Activated naive CD8-positive, alpha-beta T cell treated with anti-CD3 and anti-CD28 coated beads, Interleukin-2, amount 50 U/mL, for 24 hours (primary cell): ENCODE measurements at regions not wholly inside any gene's neighbourhood (a gene's known extent, or its start where the extent isn't known, plus 50 kb on each side); places are given as distances from the start of the nearest gene placed in this dataset.
"Not testable (repeated sequence)": the region's sequence is repeated elsewhere in the genome, so short reads cannot be mapped to it uniquely, and the experiment has no call there.

Experiments
- ATAC-seq: fragments of 150-1000 bp; cut with Tn5 transposase; one replicate; pipeline ENCODE4 v1.10.0; 2021
- DNase-seq: peaks from one replicate; pipeline ENCODE4 v3.0.0; 2021
- H3K27ac Mint-ChIP-seq: one replicate; pipeline ENCODE4 v1.8.0; 2021; ENCODE audit warnings: mild to moderate bottlenecking, mixed read lengths
- H3K27me3 Mint-ChIP-seq: one replicate; pipeline ENCODE4 v1.8.0; 2021; ENCODE audit warnings: mixed read lengths
- H3K36me3 Mint-ChIP-seq: one replicate; pipeline ENCODE4 v1.8.0; 2021; ENCODE audit warnings: low read depth, mixed read lengths
- H3K4me1 Mint-ChIP-seq: one replicate; pipeline ENCODE4 v1.8.0; 2021; ENCODE audit warnings: mixed read lengths
- H3K4me3 Mint-ChIP-seq: one replicate; pipeline ENCODE4 v1.8.0; 2021; ENCODE audit warnings: mild to moderate bottlenecking, moderate library complexity, mixed read lengths
- H3K9me3 Mint-ChIP-seq: one replicate; pipeline ENCODE4 v1.8.0; 2021; ENCODE audit warnings: mixed read lengths

DNA sequence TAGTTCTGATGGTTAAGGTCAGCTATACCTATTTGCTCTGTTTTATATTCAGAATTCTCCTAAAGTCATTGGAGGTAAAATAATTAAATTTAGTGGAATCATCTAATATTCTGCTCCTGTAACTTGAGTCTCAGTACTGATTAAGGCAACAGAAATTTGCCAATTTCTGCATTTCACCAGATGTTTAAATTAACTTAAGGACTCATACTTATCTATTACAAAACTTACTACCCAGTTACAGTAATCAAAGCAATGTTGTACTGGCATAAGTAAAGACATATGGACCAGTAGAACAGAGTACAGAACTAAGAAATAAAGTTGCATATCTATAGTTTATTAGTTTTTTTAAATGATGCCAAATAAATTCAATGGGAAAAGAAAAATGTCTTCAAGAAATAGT, 1043.8 kb downstream of the OTOL1 start:
- ATAC-seq (no peak), DNase-seq (no peak)
- Mint-ChIP-seq H3K4me3 (no peak overlapping the region), H3K27ac (no peak overlapping the region), H3K27me3 (no peaks in the 10 kb centered on the region), H3K9me3 (peaks cover 3% of the 10 kb centered on the region), H3K4me1 (no peaks in the 10 kb centered on the region), H3K36me3 (no peaks in the 10 kb centered on the region)

DNA sequence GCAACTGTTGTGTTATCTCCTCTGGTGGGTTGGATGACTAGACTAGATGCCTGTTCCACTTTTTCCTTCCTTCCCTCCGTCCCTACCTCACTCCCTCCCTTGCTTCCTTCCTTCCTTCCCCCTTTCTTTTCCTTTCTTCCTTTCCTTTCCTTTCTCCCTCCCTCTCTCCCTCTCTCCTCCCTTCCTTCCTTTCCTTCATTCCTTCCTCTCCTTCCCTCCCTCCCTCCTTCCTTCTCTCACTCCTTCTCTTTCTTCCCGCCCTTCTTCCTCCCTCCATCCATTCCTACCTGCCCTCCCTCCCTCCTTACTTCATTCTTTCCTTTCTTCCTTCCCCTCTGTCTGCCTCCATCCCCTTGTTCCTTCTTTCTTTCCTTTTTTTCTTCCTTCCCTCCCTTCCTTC, 1045.3 kb downstream of the OTOL1 start:
- ATAC-seq = no peak
- Mint-ChIP-seq H3K36me3 (no peaks in the 10 kb centered on the region), H3K27me3 (no peaks in the 10 kb centered on the region), H3K4me1 (no peaks in the 10 kb centered on the region), H3K4me3 (no peak overlapping the region), H3K27ac (no peak overlapping the region), H3K9me3 (peaks cover 3% of the 10 kb centered on the region)
- DNase-seq = no peak

DNA sequence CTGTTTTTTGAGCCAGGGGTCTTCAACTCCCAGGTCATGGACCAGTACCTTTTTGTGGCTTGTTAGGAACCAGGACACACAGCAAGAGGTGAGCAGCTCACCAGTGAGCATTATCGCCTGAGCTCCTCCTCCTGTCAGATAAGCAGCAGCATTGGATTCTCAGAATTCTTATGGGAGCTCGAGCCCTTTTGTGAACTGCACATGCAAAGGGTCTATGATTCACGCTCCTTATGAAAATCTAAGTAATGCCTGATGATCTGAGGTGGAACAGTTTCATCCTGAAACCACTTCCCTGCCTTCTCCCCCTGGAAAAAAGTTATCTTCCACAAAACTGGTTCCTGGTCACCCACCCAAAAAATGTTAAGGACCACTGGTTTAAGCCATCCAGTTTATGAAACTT, 1047.6 kb downstream of the OTOL1 start:
- Mint-ChIP-seq H3K36me3 (no peaks in the 10 kb centered on the region), H3K27ac (no peak overlapping the region), H3K4me3 (no peak overlapping the region), H3K9me3 (peaks cover 7% of the 10 kb centered on the region), H3K27me3 (no peaks in the 10 kb centered on the region), H3K4me1 (no peaks in the 10 kb centered on the region)
- no peak for DNase-seq
- ATAC-seq = no peak

- DNase-seq (no peak), ATAC-seq (no peak)
- no peaks in the 10 kb centered on the region for H3K4me1 Mint-ChIP-seq
- no peak overlapping the region for H3K27ac Mint-ChIP-seq
- H3K36me3 Mint-ChIP-seq = no peaks in the 10 kb centered on the region
- H3K4me3 Mint-ChIP-seq = no peak overlapping the region
- no peaks in the 10 kb centered on the region for H3K27me3 Mint-ChIP-seq
- H3K9me3 Mint-ChIP-seq = peaks cover 11% of the 10 kb centered on the region
Measured at GRCh38 chr3:162546910-162547309, 1050.3 kb downstream of the OTOL1 start.

- Mint-ChIP-seq H3K4me1 (no peaks in the 10 kb centered on the region), H3K27me3 (no peaks in the 10 kb centered on the region), H3K36me3 (no peaks in the 10 kb centered on the region), H3K4me3 (no peak overlapping the region), H3K9me3 (peaks cover 11% of the 10 kb centered on the region), H3K27ac (no peak overlapping the region)
- no peak for DNase-seq
- no peak for ATAC-seq
Measured at GRCh38 chr3:162547321-162547720, 1050.7 kb downstream of the OTOL1 start.

DNA sequence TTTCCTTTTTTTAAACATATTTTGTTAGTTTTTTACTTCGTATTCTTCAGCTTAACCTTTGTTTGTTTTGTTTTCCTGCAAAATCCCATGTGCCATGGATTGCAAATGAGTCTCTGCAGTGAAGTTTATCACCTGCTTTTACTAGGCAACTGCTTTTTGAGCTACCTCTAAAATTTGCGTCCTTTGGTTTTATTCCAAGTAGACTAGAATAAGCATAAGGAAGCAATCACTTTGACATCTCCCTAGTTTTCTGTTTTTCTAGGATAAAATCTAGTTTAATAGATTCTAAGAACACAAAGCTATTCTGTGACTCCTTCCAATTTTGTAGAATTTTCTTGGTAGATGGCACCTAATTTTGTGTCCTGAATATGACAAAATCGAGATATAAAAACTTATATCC, 1059.2 kb downstream of the OTOL1 start:
- DNase-seq (no peak), ATAC-seq (no peak)
- H3K27ac Mint-ChIP-seq = no peak overlapping the region
- no peaks in the 10 kb centered on the region for H3K36me3 Mint-ChIP-seq
- H3K9me3 Mint-ChIP-seq = peaks cover 4% of the 10 kb centered on the region
- no peaks in the 10 kb centered on the region for H3K4me1 Mint-ChIP-seq
- H3K27me3 Mint-ChIP-seq = no peaks in the 10 kb centered on the region
- H3K4me3 Mint-ChIP-seq = no peak overlapping the region

GRCh38 chr3:162558016-162558415, 1061.4 kb downstream of the OTOL1 start:
- ATAC-seq (no peak), DNase-seq (no peak)
- H3K36me3 Mint-ChIP-seq = no peaks in the 10 kb centered on the region
- H3K4me1 Mint-ChIP-seq = no peaks in the 10 kb centered on the region
- no peak overlapping the region for H3K4me3 Mint-ChIP-seq
- no peaks in the 10 kb centered on the region for H3K27me3 Mint-ChIP-seq
- no peak overlapping the region for H3K27ac Mint-ChIP-seq
- H3K9me3 Mint-ChIP-seq = no peaks in the 10 kb centered on the region

DNA sequence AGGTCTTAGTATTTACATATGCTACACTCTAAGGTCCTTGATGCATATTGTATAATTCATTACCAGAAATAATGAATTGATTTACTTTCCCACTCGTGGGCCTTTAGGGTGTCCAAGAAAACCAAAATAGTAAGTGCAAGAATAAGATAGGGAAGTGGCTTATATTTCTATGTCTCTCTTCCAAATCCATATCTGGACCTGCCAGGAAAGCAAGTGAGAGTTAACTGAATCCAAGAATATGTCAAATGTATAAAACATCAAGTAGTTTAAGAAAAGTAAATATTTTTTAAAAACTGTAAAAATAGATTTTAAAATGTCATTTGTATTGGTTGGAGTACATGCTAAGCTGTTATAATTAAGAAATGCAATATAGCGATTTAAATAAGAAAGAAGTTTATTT, 1072.1 kb downstream of the OTOL1 start:
- no peaks in the 10 kb centered on the region for H3K4me1 Mint-ChIP-seq
- no peaks in the 10 kb centered on the region for H3K36me3 Mint-ChIP-seq
- no peak for ATAC-seq
- H3K27ac Mint-ChIP-seq = no peak overlapping the region
- no peak for DNase-seq
- H3K4me3 Mint-ChIP-seq = no peak overlapping the region
- H3K27me3 Mint-ChIP-seq = no peaks in the 10 kb centered on the region
- no peaks in the 10 kb centered on the region for H3K9me3 Mint-ChIP-seq

GRCh38 chr3:162569314-162569713, 1072.7 kb downstream of the OTOL1 start:
- H3K4me3 Mint-ChIP-seq = no peak overlapping the region
- no peak for ATAC-seq
- no peaks in the 10 kb centered on the region for H3K36me3 Mint-ChIP-seq
- H3K27me3 Mint-ChIP-seq = no peaks in the 10 kb centered on the region
- no peak overlapping the region for H3K27ac Mint-ChIP-seq
- DNase-seq = no peak
- H3K4me1 Mint-ChIP-seq = no peaks in the 10 kb centered on the region
- no peaks in the 10 kb centered on the region for H3K9me3 Mint-ChIP-seq

DNA sequence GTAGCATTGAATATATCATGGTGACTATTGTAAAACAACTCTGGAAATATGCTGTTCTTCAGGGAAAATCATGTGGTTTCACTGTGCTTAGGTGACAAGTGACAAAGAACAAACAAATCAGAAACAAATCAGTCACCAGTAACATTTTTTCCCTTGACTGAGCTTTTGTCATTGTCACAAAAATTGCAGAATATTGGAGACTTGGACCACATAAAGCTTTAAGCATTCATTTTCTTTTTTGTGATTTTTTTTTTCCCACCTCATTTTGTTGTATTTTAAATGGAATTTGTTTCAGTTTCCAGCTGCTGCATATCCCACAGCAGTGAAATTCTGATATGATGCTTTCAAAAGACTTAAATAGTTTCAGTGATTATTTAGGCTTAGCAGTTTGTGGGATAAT, 1088.4 kb downstream of the OTOL1 start:
- no peak overlapping the region for H3K4me3 Mint-ChIP-seq
- ATAC-seq = no peak

DNA sequence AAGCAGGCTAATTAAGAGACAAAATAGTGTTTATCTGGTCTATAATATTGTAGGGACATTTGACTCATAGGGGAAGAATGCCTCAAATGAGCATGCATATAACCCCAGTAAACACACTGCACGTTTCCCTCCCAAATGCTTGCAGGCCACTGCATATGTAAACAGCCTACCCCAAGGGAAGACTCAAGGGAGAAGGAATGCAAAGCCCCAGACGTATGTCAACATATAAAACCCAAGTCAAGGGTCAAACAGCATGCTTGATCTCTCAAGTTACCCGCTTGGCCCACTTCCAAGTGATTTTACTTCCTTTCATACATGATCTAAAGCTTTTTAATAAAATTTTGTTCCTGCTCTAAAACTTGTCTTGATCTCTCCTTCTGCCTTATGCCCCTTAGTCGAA, 1090.0 kb downstream of the OTOL1 start:
- DNase-seq = no peak
- H3K9me3 Mint-ChIP-seq = peaks cover 5% of the 10 kb centered on the region
- H3K4me3 Mint-ChIP-seq = no peak overlapping the region
- H3K27ac Mint-ChIP-seq = no peak overlapping the region
- H3K36me3 Mint-ChIP-seq = no peaks in the 10 kb centered on the region
- no peaks in the 10 kb centered on the region for H3K27me3 Mint-ChIP-seq
- H3K4me1 Mint-ChIP-seq = no peaks in the 10 kb centered on the region
- no peak for ATAC-seq

More for the DNA sequence above, 1088.4 kb downstream of the OTOL1 start:
- Mint-ChIP-seq H3K27me3 (no peaks in the 10 kb centered on the region), H3K27ac (no peak overlapping the region), H3K9me3 (peaks cover 5% of the 10 kb centered on the region), H3K36me3 (no peaks in the 10 kb centered on the region), H3K4me1 (no peaks in the 10 kb centered on the region)
- no peak for DNase-seq

DNA sequence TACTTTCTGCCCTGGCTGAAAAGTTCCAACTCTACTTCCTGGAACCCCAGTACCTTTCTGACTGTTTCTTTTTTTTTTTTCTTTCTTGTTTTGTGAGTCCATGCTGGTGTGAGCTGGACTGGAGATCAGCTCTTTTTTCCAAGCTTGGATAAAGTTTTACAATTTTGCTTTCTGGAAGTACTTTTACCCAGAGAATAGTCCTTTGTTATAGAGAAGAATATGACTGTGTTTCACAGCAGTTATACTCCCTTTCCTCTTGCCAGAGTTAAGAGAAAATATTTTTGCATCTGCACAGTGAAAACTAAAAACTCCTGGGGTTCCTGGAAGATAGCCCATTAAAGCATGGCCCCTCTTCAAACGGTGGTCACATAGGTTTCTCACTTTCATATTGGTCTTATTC, 1100.6 kb downstream of the OTOL1 start:
- no peak for ATAC-seq
- Mint-ChIP-seq H3K9me3 (peaks cover 17% of the 10 kb centered on the region), H3K4me3 (no peak overlapping the region), H3K27me3 (no peaks in the 10 kb centered on the region), H3K27ac (no peak overlapping the region), H3K36me3 (no peaks in the 10 kb centered on the region), H3K4me1 (no peaks in the 10 kb centered on the region)
- DNase-seq = no peak

- peaks cover 21% of the 10 kb centered on the region for H3K9me3 Mint-ChIP-seq
- not testable (repeated sequence) for H3K36me3 Mint-ChIP-seq, H3K4me3 Mint-ChIP-seq, ATAC-seq, H3K27me3 Mint-ChIP-seq, H3K27ac Mint-ChIP-seq, DNase-seq, H3K4me1 Mint-ChIP-seq
Measured at GRCh38 chr3:162598500-162598899, 1101.9 kb downstream of the OTOL1 start.

GRCh38 chr3:162599742-162600141, 1103.1 kb downstream of the OTOL1 start:
- H3K4me3 Mint-ChIP-seq, DNase-seq, H3K36me3 Mint-ChIP-seq: not testable (repeated sequence)

DNA sequence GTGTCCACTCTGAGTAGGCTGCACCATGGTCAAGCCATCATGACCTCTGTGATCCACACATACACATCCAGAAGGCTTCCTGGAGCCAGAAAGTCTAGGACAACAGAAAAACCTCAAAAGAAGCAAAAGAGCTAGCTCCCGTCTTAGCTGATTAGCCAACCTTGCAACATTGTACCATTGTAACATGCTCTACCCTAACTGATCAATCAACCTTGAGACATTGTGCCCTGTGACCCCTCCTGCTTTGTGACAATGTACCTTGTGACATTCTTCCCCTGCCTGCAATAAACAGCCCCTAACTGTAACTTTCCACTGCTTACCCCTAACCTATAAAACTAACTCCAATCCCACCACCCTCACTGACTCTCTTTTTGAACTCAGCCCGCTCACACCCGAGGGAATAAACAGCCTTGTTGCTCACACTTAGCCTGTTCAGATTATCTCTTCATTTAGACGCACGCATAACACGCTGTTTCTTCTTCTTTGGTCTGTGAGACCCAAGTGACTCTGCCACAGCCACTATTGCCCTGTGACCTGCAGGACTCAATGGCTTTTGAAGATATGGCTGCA, 1104.6 kb downstream of the OTOL1 start:
- no peak for DNase-seq
- Mint-ChIP-seq H3K4me3 (no peak overlapping the region), H3K27ac (no peak overlapping the region), H3K4me1 (no peaks in the 10 kb centered on the region), H3K9me3 (peaks cover 21% of the 10 kb centered on the region), H3K36me3 (no peaks in the 10 kb centered on the region), H3K27me3 (no peaks in the 10 kb centered on the region)
- no peak for ATAC-seq

More at GRCh38 chr3:162599742-162600141, 1103.1 kb downstream of the OTOL1 start:
- H3K9me3 Mint-ChIP-seq = peaks cover 21% of the 10 kb centered on the region
- ATAC-seq, H3K4me1 Mint-ChIP-seq, H3K27ac Mint-ChIP-seq, H3K27me3 Mint-ChIP-seq: not testable (repeated sequence)

DNA sequence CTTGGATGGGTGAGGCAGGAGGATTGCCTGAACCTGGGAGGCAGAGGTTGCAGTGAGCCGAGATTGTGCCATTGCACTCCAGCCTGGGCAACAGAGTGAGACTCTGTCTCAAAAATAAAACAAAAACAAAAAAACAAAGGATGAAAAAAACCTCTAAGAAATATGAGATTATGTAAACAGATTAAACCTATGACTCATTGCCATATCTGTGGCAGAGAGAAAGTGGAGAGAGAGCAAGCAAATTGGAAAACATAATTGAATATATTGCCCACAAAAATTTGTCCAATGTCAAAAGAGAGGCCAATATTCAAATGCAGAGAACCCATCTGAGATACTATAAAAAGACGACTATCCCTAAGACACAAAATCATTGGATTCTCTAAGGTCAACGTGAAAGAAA, 1106.0 kb downstream of the OTOL1 start:
- DNase-seq = no peak

More for the DNA sequence above, 1106.0 kb downstream of the OTOL1 start:
- ATAC-seq = no peak
- no peak overlapping the region for H3K27ac Mint-ChIP-seq
- H3K4me1 Mint-ChIP-seq = no peaks in the 10 kb centered on the region
- no peak overlapping the region for H3K4me3 Mint-ChIP-seq
- H3K9me3 Mint-ChIP-seq = peaks cover 28% of the 10 kb centered on the region
- H3K36me3 Mint-ChIP-seq = no peaks in the 10 kb centered on the region
- no peaks in the 10 kb centered on the region for H3K27me3 Mint-ChIP-seq
